HG03139 (cell line): ENCODE measurements at regions not wholly inside any gene's neighbourhood (a gene's known extent, or its start where the extent isn't known, plus 50 kb on each side); places are given as distances from the start of the nearest gene placed in this dataset.

Source experiments
- ATAC-seq: cut with Tn5 transposase; IDR thresholded peaks from one replicate; pipeline ENCODE4 v1.9.1; 2021; ENCODE audit not compliant: unreplicated experiment

DNA sequence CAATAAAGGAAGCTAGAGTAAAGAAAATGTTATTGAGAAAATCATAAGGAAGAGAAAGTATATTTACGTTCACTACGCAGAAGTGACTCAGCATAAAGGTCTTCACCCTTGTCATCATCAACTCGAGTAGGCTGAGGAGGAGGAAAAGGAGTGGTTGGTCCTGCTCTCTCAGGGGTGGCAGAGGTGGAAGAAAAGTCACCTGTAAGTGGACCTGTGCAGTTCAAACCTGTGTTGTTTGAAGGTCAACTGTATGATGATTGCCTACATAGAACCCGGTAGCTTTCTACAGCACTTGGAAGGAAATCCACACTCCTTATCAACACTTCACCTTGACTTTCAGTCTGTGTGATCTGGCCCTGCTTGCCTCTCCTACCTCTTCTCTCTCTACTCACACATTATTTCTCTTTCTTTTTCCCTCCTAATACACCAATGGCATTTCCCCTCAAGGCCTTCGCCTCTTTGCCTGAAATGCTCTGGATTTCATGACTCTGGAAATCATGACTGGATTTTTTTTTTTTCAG is 109.3 kb upstream of the CPEB4 start:
- no peak for ATAC-seq

DNA sequence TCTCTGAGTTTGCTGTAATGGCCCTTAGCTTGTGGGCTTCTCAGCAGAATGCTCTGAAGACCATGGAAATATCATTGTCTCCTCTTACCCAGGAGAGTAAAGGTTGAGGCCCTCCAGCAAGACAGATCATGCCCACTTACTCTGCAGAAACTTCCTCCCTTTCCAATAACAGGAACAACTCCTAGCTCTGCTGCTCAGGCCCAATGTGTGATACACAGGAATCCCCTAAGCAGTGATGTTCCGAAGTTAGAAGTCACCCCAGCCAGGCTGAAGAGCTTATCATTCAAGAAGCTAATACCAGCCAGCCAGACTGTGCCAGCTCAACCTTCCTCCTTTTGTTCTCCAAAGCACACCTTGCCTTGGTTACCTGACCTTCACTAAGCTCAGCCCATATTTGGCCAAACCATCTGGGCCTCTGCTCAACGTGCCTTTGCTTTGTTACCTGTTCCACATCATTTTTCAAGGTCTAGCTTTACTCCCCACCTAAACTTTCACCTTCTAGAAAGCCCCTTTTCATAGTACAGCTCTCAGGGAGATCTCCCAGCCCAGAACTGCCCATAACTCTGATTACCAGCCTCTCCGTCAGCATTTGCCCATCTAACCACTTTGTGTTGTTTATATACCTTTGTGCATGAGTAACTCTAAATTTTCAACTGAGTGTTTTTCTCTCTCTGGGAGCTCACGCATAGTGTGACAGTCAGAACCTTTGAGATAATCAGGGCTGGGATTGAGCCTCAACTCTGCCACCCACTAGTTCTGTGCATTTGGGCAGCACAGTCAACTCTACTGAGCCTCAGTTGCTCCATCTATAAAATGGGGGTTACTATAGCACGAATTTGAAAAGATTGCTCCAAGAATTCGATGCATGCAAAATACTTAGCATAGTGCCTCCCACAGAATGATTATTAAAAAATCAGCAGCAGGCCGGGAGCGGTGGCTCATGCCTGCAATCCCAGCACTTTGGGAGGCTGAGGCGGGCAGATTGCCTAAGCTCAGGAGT is 107.6 kb upstream of the CPEB4 start:
- ATAC-seq: no peak

DNA sequence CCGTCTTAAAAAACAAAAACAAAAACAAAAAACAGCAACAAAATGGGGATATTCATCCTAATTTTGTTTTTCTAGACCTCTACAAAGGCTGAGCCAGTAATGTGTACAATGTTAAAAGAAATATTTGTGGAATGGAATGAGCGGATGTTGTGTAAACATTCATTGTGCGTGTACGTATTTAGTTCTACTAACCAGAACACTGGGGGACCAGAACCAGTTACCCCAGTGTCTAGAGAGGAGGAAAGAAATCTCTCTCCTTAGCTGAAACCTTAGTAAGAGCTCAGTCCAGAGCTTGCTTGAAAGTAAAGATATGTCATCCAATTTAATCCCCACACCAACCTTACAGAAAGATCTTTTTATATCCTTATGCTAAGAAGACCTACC is 106.7 kb upstream of the CPEB4 start:
- no peak for ATAC-seq

DNA sequence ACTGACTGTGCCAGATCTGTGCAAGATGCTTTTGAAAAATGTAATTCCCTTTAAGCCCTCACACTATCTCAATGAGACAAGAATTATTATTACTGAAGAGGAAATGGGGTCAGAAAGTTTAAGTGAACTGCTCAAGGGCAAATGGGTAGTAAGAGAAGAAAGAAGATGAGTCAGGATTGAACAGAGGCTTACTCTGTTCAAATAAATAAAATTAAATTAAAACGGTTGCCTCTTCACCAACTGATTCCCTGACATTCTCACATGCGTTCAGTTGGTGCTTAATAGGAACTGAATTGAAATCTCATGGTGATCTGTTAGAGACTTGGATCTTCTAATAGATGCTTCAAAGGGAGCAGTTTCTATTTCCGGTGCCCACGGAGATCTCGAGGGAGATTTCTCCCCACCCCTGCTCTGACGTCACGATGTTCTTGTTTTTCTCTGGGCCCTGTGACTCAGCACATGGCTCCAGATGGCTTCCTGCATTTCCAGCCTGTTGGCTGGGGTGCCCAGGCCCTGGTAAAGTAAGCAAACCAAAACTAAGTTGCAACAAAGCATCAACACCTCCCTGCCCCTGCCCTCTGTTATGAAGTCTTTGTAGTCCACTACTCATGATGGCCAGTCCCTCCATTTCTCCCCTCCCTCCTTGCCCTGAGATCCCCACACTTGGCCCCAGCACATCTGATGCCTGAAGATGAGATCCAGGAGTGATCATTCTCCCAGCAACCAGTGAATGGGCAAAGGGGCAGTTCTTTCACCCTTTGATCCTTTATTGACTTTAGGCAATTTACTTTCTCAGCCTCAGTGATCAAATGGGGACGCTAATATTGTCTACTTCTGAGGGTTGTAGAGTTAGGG is 106.1 kb upstream of the CPEB4 start:
- ATAC-seq: no peak

DNA sequence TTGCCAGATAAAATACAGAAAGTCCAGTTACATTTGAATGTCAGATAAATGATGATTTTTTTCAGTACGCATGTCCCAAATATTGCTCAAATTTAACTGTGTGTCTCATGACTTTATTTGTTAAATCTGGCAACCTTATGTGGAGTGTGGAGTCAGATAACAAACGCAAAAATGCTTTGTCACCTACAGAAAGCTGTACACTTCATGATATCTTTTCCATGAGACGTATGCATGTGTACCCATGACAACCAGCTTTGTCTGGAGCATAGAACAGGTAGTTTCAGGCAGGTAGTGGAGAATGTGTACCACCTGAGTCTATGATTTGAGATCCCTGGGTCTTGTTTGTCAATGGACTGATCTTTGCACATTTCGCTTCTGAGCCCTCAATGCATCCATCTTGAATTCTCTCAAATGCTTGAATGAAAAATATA is 105.5 kb upstream of the CPEB4 start:
- no peak for ATAC-seq

DNA sequence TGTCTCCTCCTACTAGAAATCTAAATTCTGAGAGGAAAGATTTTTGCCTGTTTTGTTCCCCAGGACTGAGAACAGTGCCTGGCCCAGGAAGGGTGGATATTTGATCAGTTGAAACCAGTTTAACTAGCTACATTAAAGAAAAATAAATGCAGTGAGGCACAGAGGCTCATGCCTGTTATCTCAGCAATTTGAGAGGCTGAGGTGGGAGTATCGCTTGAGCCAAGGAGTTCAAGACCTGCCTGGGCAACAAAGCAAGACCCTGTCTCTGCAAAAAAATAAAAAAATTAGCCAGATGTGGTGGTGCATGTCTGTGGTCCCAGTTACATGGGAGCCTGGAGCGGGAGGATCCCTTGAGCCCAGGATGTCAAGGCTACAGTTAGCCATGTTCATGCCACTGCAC is 104.8 kb upstream of the CPEB4 start:
- ATAC-seq: no peak

DNA sequence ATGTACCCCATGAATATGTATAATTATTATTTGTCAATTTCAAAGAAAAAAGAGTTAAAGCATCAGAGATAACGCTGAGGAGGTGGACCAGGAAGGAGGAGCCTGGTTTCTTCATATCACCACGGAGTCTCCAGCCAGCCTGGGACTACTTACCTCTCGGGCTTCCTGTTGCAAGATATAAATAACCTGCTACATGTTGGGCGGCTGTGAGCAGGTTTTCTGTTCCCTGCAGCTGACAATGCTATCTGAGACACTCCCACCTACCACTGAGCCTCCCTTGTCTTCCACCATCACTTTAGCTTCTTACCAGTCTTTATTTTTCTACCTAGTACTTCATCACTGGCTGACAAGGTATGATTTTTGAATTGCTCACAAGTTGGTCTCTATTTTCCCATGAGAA is 102.7 kb upstream of the CPEB4 start:
- ATAC-seq: no peak

DNA sequence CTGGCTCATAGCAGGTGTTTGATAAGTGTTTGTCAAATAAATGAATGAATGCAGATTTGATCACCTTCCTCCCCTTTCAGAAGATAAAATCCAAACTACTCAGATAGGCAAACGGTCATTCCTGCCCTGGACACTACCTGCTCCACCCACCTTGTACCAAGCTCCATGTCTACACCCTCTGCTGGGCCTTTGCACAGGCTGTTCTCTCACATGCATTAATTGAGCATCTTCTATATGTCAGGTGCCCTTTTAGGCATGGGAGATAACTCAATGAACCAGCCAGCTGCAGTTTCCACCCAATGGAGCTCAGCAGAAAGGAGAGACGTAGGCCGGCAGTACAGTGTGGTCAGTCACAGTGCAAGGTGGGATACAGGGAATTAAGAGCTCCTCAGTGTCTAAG is 102.3 kb upstream of the CPEB4 start:
- no peak for ATAC-seq

DNA sequence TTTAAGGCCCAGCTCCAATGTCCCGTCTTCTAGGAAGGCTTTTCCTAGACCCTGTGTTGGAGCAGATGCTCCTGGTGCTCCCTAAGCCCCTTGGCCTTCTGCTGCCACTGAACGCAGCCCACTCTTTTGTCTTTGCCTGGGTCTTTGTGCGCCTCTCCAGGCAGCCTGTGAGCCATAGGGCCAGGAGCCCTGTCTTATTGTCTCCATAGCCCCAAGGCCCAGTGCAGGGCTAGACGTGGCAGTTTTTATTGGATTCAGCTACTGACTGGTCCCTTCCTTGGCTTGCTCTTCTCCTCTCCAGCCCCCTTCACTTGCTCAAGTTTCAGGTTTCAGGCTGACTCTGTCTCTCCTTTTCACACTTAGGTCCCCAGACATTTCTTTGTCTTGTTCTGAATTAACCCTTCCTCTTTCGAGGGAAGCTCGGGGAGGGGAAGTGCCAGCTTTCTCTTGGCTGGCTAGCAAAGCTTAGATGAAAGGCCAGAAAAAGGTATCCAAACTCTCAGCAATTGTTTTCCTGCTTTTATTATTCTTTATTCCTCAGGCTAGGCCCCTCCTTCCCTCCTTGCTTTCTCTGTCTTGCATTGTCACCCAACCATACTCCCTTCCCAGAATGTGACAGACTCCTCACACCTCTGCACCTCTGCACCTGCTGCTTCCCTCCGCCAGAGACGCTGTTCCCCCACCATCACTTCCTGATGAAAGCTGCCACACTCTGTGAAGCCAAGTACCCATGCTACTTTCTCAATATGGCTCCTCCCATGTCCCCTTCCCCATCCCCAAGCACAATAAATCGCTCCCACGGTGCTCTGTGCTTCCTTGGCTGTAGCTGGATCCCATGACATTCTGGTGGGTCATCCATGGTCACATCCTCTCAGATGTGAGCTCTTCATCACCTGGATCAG is 101.6 kb upstream of the CPEB4 start:
- ATAC-seq: peak; percentile 63

DNA sequence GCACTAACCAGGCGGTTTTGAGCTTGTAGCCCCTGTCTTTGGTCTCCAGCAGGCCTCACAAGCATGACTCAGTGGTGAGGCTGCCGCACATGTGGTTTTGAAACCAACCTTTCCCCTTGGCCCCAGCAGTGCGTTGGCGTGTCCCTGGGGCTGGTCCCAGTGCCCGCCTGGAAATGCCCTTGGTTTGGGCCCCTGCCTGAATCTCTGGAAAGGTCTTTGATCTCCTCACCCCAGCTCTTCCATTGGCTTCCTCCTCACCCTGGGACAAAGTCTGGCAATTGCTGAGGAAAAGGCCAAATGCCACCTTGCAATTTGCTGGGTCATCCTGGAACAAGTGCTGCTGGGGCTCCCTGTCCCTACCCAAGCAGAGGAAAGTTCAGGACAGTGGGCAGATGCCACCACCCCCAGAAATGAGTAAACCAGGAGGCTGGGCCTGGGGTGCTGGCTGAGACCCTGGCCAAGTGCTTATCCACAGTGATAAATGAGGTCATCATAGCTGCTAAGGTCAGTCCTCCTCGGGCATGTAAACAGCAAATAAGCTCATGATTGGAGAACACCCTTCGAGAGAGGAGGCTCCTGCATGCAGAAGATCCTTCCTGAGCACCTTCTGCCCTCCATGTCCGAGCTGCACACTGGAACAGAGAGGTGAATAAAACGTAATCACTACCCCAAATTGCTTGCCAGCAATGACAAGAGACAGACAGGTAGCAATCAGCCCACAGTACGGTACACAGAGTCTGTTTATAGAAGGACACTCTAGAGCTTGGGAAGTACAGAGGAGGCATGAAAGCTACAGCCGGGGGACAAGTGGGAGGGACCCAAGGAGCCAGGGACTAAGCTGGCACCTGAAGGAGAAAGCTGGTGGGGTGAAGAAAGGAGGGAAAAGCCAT is 98.9 kb upstream of the CPEB4 start:
- no peak for ATAC-seq

DNA sequence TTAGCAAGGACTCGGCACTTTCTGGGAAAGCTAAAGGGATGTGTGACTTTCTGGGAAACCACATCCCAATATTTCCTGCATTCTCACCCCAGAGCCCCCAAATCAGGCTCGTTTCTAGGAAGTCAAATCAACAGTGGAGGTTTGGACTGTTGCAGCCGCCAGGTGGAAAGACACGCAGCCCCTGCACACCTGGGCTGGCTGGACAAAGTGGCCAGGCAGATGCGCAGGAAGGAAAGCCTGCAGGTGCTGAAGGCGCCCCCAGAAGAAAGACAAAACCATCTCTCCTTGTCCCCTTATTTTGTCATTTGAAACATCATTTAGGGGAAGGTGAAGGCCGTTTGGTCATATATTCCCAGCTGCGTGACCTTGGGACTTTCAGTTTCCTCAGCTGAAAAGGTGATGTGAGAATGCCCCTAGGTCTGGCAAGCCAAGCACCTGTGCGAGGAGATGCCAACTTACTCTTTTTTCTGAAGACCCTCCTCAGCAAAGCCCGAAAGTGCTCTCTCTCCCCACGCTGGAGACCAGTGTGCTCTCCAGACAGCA is 97.9 kb upstream of the CPEB4 start:
- ATAC-seq: no peak

DNA sequence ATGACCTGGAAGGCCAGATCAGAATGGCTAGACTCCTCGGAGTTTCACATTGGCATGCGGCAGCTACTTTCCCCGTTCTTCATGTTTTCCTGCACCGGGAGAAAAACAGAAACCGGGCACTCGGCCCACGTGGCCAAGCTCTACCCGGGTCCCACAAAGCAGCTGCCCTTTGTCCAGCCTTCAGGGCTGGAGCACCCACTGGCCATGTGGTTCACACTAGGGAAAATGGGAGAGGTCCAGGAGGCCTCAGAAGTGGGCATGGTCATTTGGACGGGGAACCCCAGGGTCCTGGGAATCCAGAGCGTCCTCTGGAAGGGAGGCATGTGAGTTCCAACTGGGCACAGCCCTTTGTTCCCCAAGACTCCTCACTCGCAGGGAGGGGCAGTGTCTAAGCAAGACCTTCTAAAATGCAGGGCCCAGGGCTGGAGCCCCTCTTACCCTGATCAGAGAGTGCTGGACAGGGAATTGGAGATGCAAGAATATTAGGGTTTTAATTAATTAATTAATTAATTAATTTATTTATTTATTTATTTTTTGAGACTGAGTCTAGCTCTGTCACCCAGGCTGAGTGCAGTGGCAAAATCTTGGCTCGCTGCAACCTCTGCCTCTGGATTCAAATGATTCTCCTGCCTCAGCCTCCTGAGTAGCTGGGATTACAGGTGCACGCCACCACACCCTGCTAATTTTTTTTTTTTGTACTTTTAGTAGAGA is 97.2 kb upstream of the CPEB4 start:
- ATAC-seq: no peak

DNA sequence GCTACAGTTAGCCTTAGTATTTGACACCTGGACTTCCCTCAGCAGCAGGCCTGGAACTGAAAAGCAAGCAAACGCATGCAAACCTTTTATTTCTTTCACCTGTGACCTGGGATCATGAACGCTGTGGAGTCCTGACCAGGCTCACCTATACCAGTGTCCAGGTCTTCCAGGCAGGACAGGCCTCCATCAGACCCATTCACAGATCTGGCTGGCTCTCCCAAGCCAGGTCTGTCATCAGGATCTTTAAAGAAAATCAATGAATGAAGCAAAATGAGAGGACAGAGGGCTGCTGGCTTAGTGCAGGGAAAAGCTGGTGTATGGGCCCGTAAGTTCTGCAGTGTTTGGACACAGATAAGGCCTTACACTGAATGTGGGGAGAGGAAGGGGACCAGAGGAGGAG is 96.3 kb upstream of the CPEB4 start:
- no peak for ATAC-seq

DNA sequence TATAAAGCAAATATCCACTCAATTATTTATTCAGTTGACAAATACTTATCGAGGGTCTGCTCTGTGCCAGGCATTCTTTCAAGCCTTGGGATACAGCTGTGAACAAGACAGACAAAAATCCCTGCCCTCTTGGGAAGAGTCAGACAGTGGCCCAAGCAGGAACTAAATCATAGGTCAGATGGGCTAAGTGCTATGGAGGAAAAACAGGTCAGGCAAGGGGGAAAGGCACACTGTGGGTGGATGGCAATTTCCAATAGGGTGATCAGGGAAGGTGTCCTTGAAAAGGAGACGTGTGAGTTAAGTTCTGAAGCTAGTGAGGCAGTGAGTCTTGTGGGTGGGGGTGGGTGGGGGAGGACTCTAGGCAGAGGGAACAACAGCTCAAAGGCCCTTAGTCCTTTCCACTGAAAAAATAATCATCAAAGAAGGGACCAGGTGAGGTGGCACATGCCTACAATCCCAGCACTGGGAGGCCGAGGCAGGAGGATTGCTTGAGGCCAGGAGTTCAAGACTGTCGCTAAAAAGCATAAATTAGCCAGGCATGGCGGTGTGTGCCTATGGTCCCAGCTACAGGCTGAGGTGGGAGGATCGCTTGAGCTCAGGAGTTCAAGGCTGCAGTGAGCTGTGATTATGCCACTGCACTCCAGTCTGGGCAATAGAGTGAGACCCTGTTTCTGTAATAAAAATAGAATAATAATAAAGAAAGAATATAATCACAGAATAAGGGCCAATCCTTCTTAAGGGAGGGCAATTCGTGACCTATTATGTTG is 95.2 kb upstream of the CPEB4 start:
- ATAC-seq: no peak

DNA sequence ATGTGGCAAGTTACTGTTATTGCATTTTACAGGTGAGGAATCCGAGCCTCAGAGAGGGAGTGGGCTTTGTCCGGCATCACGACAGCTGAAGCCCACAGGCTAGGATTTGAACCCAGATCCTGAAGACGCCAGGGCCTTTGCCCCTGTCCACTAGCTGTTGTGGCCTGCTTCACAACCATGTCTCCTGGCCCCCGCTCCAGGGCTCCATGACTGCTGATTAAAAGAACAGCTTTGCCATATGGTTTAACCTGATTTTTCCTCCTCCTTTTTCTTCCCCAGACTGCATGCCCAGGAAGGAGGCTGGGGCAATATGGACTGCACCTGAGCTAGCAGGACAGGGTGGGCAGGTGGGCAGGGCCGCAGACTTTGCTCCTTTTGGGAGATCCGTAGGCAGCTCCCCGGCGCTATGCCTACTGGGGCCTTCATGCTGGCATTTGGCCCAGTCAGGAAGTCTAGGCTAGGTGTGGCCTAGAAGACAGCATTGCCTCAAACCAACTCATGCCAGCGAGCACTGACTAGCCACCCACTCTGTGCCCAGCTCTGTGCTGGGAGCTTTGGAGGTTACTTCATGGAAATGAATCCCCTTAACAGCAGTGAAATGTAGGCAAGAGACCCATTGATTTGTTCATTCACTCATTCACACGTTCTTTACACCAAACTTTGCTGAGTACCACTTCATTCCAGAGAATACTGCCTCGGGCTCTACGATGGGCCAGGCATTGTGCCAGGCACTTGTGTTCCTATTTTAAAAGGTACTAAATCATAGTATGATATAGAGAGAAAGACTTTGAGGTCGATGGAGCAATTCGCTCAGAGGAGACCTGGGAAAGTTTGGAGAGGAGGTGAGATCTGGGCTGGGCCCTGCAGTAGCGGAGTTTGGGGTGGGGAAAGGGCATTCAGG is 94.3 kb upstream of the CPEB4 start:
- ATAC-seq: no peak

DNA sequence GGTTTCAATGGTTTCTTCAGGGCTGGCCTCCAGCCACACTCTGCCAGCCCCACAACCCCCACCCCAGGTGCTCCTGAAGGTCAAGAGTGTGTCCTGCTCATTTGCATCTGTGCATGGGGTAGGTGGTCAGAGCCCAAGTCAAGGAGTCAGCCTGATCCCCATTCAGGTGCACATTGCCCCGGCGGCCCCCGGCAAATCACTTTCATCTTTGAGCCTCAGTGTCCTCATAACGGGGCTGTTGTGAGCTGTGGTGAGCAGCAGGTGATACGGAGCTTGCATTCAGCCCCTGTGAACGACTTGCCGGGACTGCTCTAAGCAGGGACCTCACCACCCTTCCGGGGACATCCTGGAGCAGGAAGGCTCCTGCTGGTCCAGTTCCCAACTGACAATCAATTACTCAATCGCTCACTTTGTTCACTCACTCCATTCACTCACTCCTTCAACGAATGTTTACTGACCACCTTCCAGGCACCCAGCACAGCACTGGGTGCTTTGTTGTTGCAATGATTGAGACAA is 93.2 kb upstream of the CPEB4 start:
- no peak for ATAC-seq

DNA sequence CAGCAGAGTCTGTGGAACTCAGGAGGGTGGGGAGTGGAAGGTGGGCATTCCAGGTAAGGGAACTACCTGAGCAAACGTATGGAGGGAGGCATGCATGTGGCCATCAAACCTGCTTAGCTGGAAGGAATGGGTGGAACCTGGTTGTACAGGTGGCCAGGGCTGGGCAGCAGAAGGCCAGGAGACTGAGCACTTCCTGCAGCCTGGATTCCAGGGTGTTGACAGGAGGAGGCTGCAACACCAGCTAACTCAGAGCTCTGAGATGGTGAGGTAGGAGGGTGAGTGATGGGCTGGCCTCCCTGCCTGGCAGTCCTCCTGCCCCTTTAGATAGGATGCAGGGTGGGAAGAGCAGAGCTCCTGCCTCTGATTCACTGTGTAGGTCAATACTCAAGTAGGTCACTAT is 92.5 kb upstream of the CPEB4 start:
- ATAC-seq: no peak
